ENCODE measurements at regions not wholly inside any gene's neighbourhood (a gene's known extent, or its start where the extent isn't known, plus 50 kb on each side); places are given as distances from the start of the nearest gene placed in this dataset.

DNA sequence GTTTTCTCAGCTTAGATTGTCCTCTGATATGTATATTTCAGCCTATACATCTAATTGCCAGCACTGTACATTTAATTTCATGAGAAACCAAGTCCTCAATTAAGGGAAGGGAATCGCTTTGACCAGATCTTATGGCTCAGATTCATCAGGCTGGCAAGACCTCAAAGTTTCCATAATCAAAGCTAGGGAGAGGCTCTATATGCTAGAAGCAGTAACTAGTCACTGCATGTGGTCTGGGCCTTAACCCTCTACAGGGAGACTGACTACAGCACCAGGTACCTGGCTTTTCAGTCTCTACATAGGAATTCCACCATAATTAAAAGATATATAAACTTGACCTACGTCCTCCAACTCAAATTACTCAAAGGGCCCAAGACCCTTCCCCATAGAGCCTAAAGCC lies 97.4 kb upstream of the JAZF1 start:
- in situ Hi-C loops (cut with MboI; ENCODE audit: low pct_unique_long_range_greater_than_20kb, low sequenced_read_pairs, unreplicated experiment), result no loop called here
- DNase-seq (ENCODE audit: low spot score), result no peak
- TF ChIP-seq, protein P1, sequence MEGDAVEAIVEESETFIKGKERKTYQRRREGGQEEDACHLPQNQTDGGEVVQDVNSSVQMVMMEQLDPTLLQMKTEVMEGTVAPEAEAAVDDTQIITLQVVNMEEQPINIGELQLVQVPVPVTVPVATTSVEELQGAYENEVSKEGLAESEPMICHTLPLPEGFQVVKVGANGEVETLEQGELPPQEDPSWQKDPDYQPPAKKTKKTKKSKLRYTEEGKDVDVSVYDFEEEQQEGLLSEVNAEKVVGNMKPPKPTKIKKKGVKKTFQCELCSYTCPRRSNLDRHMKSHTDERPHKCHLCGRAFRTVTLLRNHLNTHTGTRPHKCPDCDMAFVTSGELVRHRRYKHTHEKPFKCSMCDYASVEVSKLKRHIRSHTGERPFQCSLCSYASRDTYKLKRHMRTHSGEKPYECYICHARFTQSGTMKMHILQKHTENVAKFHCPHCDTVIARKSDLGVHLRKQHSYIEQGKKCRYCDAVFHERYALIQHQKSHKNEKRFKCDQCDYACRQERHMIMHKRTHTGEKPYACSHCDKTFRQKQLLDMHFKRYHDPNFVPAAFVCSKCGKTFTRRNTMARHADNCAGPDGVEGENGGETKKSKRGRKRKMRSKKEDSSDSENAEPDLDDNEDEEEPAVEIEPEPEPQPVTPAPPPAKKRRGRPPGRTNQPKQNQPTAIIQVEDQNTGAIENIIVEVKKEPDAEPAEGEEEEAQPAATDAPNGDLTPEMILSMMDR (IDR thresholded peaks at IDR 0.05; ENCODE audit: extremely low read depth, insufficient read depth, missing control alignments), result no peak

DNA sequence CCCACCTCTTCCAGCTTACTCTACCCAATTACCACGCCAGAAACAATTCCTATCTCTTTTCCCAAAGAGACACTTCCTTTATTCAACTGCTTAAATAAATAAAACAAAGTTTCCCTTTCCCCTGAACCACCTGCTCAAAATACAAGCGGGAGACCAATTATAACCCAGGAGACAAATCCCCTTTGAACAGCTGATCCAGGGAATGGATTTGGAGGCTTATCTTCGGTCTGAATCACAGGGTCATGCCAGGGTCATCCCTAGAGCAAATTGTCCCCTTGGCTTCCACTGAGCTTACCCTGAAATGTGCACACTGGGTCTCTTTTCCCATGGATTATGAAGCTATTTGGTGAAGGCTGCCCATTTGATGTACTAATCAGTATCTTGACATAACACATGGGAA lies 99.9 kb upstream of the JAZF1 start:
- no peak for DNase-seq (ENCODE audit: low spot score)
- TF ChIP-seq, protein P1 (IDR thresholded peaks at IDR 0.05; ENCODE audit: extremely low read depth, insufficient read depth, missing control alignments), result no peak
- in situ Hi-C loops (cut with MboI; ENCODE audit: low pct_unique_long_range_greater_than_20kb, low sequenced_read_pairs, unreplicated experiment), result no loop called here

DNA sequence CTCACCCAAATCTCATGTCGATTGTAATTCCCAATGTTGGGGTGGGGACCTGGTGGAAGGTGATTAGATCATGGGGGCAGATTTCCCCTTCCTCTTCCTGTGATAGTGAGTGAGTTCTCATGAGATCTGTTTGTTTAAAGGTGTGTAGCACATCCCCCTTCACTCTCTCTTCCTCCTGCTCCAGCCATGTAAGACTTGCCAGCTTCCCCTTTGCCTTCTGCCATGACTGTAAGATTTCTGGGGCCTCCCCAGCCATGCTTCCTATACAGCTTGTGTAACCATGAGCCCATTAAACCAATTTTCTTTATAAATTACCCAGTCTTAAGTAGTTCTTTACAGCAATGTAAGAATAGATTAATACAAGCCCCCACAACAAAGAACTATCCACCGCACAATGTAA lies 109.9 kb upstream of the JAZF1 start:
- in situ Hi-C loops (cut with MboI; ENCODE audit: low pct_unique_long_range_greater_than_20kb, low sequenced_read_pairs, unreplicated experiment), result no loop called here
- TF ChIP-seq, protein P1 (IDR thresholded peaks at IDR 0.05; ENCODE audit: extremely low read depth, insufficient read depth, missing control alignments), result no peak
- no peak for DNase-seq (ENCODE audit: low spot score)

DNA sequence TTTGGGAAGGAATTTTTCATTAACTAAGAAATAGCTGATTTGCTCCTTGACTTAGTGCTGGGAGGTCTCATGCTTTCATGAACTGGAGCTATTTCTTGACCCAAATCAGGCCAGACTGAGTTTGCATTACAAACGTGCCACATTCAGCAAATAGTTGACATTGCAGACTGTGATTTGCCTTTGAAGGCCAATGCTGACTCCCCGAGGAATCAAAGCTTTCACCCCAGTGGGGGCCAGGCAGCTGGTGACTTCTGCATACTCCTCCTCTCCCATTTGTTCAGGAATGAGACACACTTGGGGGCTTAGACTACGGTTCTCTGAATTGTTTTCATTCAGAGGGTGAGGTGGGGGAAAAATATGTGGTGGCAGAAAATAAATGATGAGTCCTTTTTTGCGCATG lies 111.0 kb upstream of the JAZF1 start:
- DNase-seq (ENCODE audit: low spot score), result no peak
- in situ Hi-C loops (cut with MboI; ENCODE audit: low pct_unique_long_range_greater_than_20kb, low sequenced_read_pairs, unreplicated experiment), result no loop called here
- TF ChIP-seq, protein P1 (IDR thresholded peaks at IDR 0.05; ENCODE audit: extremely low read depth, insufficient read depth, missing control alignments), result no peak

DNA sequence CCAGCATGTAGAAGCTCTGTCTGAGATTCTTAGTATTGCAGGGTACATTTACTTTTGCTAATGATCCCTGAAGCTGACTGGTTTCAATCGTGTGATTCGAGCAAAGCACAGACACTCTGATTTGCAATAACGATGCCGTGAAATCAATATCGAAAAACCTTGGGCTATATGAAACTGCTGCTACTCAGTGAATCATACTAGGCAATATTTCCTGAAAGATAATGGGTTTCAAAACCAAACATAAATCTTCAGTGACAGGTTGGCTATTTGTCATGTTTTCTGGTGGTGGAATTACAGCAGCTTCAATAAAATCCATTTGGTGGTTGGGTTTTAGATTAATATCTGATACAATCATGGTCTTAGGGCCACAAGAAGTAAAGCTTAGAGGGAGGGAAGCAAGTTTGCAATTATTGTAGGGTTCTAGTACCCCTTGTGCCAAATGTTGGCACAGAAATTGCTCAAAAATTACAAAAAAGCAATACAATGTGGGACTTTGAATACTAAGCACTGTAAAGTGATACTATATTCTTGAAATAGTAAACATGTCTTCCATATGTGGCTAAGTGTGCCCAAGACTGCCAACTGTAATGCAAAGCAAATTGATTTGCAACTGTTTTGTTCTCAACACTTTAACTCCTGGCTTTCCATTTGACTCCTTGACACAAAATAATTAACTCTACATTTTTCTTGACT lies 112.4 kb upstream of the JAZF1 start:
- no peak for DNase-seq (ENCODE audit: low spot score)
- TF ChIP-seq, protein P1 (IDR thresholded peaks at IDR 0.05; ENCODE audit: extremely low read depth, insufficient read depth, missing control alignments), result no peak
- in situ Hi-C loops (cut with MboI; ENCODE audit: low pct_unique_long_range_greater_than_20kb, low sequenced_read_pairs, unreplicated experiment), result no loop called here

DNA sequence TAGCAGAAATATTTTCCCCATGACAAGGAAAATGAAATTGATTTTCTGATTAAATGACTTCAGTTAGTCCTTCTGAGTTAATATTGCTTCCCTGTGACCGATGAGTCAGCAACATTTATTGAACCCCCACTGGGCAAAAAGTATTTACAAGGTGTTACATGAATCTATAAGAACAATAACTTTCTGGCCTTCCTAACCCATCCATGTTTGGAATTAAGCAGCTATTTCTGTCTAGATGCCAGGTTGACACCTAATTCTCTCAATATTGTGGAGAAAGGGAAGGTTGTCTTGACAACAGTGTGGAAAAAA lies 112.9 kb upstream of the JAZF1 start:
- TF ChIP-seq, protein P1 (IDR thresholded peaks at IDR 0.05; ENCODE audit: extremely low read depth, insufficient read depth, missing control alignments), result no peak
- in situ Hi-C loops (cut with MboI; ENCODE audit: low pct_unique_long_range_greater_than_20kb, low sequenced_read_pairs, unreplicated experiment), result no loop called here
- no peak for DNase-seq (ENCODE audit: low spot score)

All from GM13977 (cell line).